Kidney (tissue), 13 donors: ENCODE measurements at regions not wholly inside any gene's neighbourhood (a gene's known extent, or its start where the extent isn't known, plus 50 kb on each side); places are given as distances from the start of the nearest gene placed in this dataset.

ENCODE experiments used
- DNase-seq, 5 donors: peaks; one replicate each; pipeline ENCODE4 v3.0.0-alpha.2; 2013 to 2020
- FAIRE-seq: peaks from 2 replicates; lab custom pipeline; 2012; peaks lifted over from hg19 to GRCh38; lab: Jason Lieb, UNC
- H3K27ac ChIP-seq, 2 donors: one replicate each; pipeline ENCODE4 v1.7.0; 2013; ENCODE audit warnings: low read depth in 2 of 2, low read length in 2 of 2, inconsistent platforms in 1 of 2
- H3K27me3 ChIP-seq: one replicate; pipeline ENCODE4 v1.7.1; 2013; ENCODE audit warnings: low read length, inconsistent platforms; ENCODE audit not compliant: control insufficient read depth, insufficient read depth
- H3K36me3 ChIP-seq, 3 donors: one replicate each; pipeline versions ENCODE4 v1.7.0 to v1.7.1; 2013; ENCODE audit warnings: low read length in 3 of 3, control low read depth in 1 of 3, inconsistent platforms in 1 of 3; ENCODE audit not compliant: insufficient read depth in 3 of 3, control insufficient read depth in 2 of 3
- H3K4me1 ChIP-seq, 3 donors: one replicate each; pipeline versions ENCODE4 v1.7.0 to v1.7.1; 2013; ENCODE audit warnings: low read length in 3 of 3, inconsistent platforms in 1 of 3, low read depth in 1 of 3; ENCODE audit not compliant: control insufficient read depth in 2 of 3, insufficient read depth in 2 of 3
- H3K4me3 ChIP-seq, 3 donors: one replicate each; pipeline versions ENCODE4 v1.7.0 to v1.8.1; 2013; ENCODE audit warnings: low read length in 3 of 3, control low read depth in 1 of 3, inconsistent platforms in 1 of 3
- H3K9ac ChIP-seq, 3 donors: one replicate each; pipeline versions ENCODE4 v1.7.0 to v1.7.1; 2013; ENCODE audit warnings: low read length in 3 of 3, control low read depth in 1 of 3, inconsistent platforms in 1 of 3
- H3K9me3 ChIP-seq, 3 donors: one replicate each; pipeline versions ENCODE4 v1.7.0 to v1.7.1; 2013; ENCODE audit warnings: low read length in 3 of 3, control low read depth in 1 of 3, inconsistent platforms in 1 of 3; ENCODE audit not compliant: control insufficient read depth in 2 of 3, insufficient read depth in 1 of 3
- intact Hi-C: fragments of 100-400 bp; cut with DNase I; formaldehyde crosslinking; loops from one replicate; pipeline ENCODE4 v1.11.1; 2022
- TF ChIP-seq, protein P1 (sequence below): IDR thresholded peaks from 3 replicates; pipeline ENCODE4 v1.5.1; 2012; ENCODE audit warnings: mild to moderate bottlenecking, moderate library complexity, borderline replicate concordance; ENCODE audit not compliant: insufficient read depth; ENCODE audit errors: extremely low read depth
- donor health status: control.
- donor health status: control.
- donor health status: control.
- donor health status: control.
- donor health status: control.
- donor health status: DM: yes; HTN: yes; CAD: no.
- donor health status: Normal renal cell carcinoma (clear cell type).

DNA sequence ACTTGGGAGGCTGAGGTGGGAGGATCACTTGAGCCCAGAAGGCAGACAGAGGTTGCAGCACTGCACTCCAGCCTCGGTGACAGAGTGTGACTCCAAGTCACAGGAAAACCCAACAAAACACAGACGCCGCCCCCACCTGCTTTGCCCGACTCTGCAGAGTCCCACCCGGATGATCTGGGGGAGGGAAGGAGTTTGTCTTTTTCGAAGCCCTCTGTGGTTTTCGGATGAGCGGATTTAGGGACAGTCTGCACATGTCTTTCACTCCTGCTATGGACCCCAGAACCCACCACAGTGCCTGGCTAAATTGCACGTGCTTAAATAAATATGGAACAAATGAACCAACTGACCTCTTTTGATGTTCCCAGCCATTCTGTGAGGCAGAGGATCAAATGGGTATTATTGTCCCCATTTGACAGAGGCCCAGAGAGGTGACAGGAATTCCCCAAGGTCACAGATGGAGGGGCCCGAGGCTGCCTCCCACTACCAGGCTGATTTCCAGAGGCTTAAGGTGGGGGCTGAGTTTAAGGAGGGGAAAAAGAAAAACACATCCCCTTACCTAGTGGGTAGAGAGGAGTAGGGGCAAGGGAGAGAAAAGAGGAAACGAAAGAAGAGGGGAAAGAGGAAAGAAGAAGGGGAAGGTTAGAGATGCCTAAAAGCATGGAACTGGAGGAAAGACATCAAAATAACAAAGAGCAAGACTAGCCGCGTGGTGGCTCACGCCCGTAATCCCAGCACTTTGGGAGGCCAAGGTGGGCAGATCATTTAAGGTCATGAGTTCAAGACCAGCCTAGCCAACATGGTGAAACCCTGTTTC lies 59.4 kb upstream of the TFRC start:
- no peak overlapping the region for H3K9ac ChIP-seq
- DNase-seq (peak in 1 of 5 donors; percentile 45), FAIRE-seq (no peak)
- TF ChIP-seq, protein P1, sequence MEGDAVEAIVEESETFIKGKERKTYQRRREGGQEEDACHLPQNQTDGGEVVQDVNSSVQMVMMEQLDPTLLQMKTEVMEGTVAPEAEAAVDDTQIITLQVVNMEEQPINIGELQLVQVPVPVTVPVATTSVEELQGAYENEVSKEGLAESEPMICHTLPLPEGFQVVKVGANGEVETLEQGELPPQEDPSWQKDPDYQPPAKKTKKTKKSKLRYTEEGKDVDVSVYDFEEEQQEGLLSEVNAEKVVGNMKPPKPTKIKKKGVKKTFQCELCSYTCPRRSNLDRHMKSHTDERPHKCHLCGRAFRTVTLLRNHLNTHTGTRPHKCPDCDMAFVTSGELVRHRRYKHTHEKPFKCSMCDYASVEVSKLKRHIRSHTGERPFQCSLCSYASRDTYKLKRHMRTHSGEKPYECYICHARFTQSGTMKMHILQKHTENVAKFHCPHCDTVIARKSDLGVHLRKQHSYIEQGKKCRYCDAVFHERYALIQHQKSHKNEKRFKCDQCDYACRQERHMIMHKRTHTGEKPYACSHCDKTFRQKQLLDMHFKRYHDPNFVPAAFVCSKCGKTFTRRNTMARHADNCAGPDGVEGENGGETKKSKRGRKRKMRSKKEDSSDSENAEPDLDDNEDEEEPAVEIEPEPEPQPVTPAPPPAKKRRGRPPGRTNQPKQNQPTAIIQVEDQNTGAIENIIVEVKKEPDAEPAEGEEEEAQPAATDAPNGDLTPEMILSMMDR: no peak
- peak overlapping the region in 1 of 2 donors; percentile 95 for H3K27ac ChIP-seq
- no peaks in the 10 kb centered on the region for H3K36me3 ChIP-seq
- H3K4me3 ChIP-seq: no peak overlapping the region
- H3K4me1 ChIP-seq: peaks cover 0 to 10% (median 0%) of the 10 kb centered on the region in 3 donors
- H3K9me3 ChIP-seq: no peaks in the 10 kb centered on the region
- no peaks in the 10 kb centered on the region for H3K27me3 ChIP-seq
- intact Hi-C loops: no loop called here

DNA sequence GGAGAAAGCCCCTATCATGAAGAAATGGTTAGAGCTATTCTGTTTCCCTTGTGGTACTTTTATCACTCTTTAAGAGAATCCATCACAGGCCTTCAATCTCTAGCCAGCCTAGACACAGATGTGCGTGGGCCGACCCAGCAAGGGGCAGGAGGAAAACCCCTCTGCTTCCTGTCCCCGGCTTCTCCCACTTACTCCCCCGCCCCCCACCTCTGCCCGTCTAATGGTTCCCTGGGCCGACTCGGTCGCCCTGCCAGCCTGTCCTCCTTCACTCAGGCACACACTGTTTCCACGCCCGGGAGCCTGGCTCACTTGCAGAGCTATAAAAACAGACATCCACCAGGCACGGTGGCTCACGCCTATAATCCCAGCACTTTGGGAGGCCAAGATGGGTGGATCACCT lies 58.3 kb upstream of the TFRC start:
- H3K36me3 ChIP-seq: no peaks in the 10 kb centered on the region
- no peaks in the 10 kb centered on the region for H3K27me3 ChIP-seq
- intact Hi-C loops: no loop called here
- TF ChIP-seq, protein P1: no peak
- peak; percentile 67 to 78 (median 76) for DNase-seq
- peaks cover 0 to 13% (median 0%) of the 10 kb centered on the region in 3 donors for H3K4me1 ChIP-seq
- no peak overlapping the region for H3K27ac ChIP-seq
- H3K9ac ChIP-seq: no peak overlapping the region
- no peaks in the 10 kb centered on the region for H3K9me3 ChIP-seq
- no peak overlapping the region for H3K4me3 ChIP-seq
- FAIRE-seq: no peak

DNA sequence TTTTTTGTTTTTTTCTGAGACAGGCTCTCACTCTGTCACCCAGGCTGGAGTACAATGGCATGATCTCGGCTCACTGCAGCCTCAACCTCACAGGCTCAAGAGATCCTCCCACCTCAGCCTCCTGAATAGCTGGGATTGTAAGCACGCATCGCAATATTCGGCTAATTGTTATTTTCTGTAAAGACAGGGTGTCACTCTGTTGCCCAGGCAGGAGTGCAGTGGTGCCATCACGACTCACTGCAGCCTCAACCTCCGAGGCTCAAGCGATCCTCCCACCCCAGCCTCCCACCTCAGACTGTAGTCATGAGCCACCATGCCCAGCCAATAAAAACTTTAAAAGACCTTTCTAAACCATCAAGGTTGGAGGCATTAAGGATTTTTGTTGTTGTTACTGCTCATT lies 57.4 kb upstream of the TFRC start:
- H3K4me1 ChIP-seq: peaks cover 0 to 13% (median 0%) of the 10 kb centered on the region in 3 donors
- FAIRE-seq: no peak
- no peaks in the 10 kb centered on the region for H3K9me3 ChIP-seq
- H3K4me3 ChIP-seq: no peak overlapping the region
- no peaks in the 10 kb centered on the region for H3K27me3 ChIP-seq
- intact Hi-C loops: no loop called here
- no peak overlapping the region for H3K9ac ChIP-seq
- TF ChIP-seq, protein P1: no peak
- peak in 1 of 5 donors; percentile 22 for DNase-seq
- no peaks in the 10 kb centered on the region for H3K36me3 ChIP-seq
- H3K27ac ChIP-seq: no peak overlapping the region
